HUES64 (cell line): ENCODE measurements at regions not wholly inside any gene's neighbourhood (a gene's known extent, or its start where the extent isn't known, plus 50 kb on each side); places are given as distances from the start of the nearest gene placed in this dataset.

ENCODE experiments used
- H3K27ac ChIP-seq: 2 replicates; pipeline ENCODE4 v1.7.0; 2013; ENCODE audit warnings: low read depth, low read length, inconsistent platforms
- H3K27me3 ChIP-seq: 2 replicates; pipeline ENCODE4 v1.6.1; 2013; ENCODE audit warnings: mild to moderate bottlenecking, low read length; ENCODE audit not compliant: insufficient read depth
- H3K36me3 ChIP-seq: 2 replicates; pipeline ENCODE4 v1.6.1; 2013; ENCODE audit warnings: mild to moderate bottlenecking, low read length; ENCODE audit not compliant: insufficient read depth
- H3K4me1 ChIP-seq: 2 replicates; pipeline ENCODE4 v1.6.1; 2013; ENCODE audit warnings: mild to moderate bottlenecking, low read length, moderate library complexity; ENCODE audit not compliant: insufficient read depth
- H3K4me3 ChIP-seq: 2 replicates; pipeline ENCODE4 v1.5.1; 2013; ENCODE audit warnings: mild to moderate bottlenecking, low read length, moderate library complexity
- H3K9ac ChIP-seq: 2 replicates; pipeline ENCODE4 v1.6.1; 2013; ENCODE audit warnings: mild to moderate bottlenecking, low read depth, low read length
- H3K9me3 ChIP-seq: 2 replicates; pipeline ENCODE4 v1.6.1; 2013; ENCODE audit warnings: low read depth, low read length; ENCODE audit not compliant: insufficient read depth
- WGBS: fragments of 150-250, 120-280 bp; methylation state at CpG from one replicate; pipeline ENCODE4 v1.1.7; 2013; ENCODE audit warnings: missing lambda C conversion rate; 5-methylcytosine and 5-hydroxymethylcytosine counted together

- 100% methylated on average over 2 of the region's 3 CpGs for WGBS
Observed at GRCh38 chr7:26930201-26930600, 65.8 kb upstream of the SKAP2 start.

DNA sequence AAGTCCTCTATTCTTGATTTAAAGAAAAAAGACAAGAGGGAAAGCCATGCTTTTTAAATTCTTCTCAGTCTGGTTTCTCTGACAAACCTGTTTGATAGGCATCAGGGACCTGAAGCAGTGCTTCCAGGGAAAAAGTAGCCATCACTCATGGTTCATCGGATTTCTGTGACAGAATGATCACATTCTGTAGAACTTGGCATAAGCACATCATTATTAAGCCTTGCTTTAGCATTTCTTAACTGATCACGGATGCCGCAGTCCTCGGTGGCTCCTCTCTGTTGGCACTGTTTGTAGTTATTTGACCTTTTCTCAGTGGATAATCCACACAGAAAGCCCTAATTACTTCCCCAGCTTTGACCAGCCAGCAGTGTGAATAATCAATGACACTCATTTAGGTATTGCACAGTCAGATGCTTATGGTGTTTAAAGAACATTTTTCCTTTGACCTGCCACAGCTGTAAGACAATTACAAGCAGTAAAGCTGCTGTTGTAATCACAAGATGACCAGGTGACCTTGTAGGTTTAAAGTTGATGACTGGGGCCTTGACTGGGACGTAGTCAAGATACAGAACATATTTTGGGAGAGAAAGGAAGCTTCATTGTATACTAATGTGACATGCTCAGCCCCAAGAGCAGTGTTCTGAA is 64.4 kb upstream of the SKAP2 start:
- H3K27me3 ChIP-seq, result no peaks in the 10 kb centered on the region
- peaks cover 10% of the 10 kb centered on the region for H3K4me1 ChIP-seq
- no peak overlapping the region for H3K4me3 ChIP-seq
- no peak overlapping the region for H3K27ac ChIP-seq
- no peaks in the 10 kb centered on the region for H3K36me3 ChIP-seq
- 91% methylated on average over 5 of the region's 5 CpGs for WGBS
- H3K9me3 ChIP-seq, result no peaks in the 10 kb centered on the region
- H3K9ac ChIP-seq, result no peak overlapping the region

More at GRCh38 chr7:26930201-26930600, 65.8 kb upstream of the SKAP2 start:
- Histone ChIP-seq H3K4me1 (peaks cover 10% of the 10 kb centered on the region), H3K27me3 (no peaks in the 10 kb centered on the region), H3K27ac (no peak overlapping the region), H3K36me3 (no peaks in the 10 kb centered on the region), H3K9ac (no peak overlapping the region), H3K9me3 (no peaks in the 10 kb centered on the region), H3K4me3 (no peak overlapping the region)

- no peak overlapping the region for H3K4me3 ChIP-seq
- no peak overlapping the region for H3K27ac ChIP-seq
- H3K9me3 ChIP-seq, result no peaks in the 10 kb centered on the region
- no peaks in the 10 kb centered on the region for H3K36me3 ChIP-seq
- WGBS, result 95% methylated on average over 2 of the region's 2 CpGs
- no peak overlapping the region for H3K9ac ChIP-seq
- no peaks in the 10 kb centered on the region for H3K27me3 ChIP-seq
- H3K4me1 ChIP-seq, result peaks cover 10% of the 10 kb centered on the region
Observed at GRCh38 chr7:26925768-26926167, 61.4 kb upstream of the SKAP2 start.

DNA sequence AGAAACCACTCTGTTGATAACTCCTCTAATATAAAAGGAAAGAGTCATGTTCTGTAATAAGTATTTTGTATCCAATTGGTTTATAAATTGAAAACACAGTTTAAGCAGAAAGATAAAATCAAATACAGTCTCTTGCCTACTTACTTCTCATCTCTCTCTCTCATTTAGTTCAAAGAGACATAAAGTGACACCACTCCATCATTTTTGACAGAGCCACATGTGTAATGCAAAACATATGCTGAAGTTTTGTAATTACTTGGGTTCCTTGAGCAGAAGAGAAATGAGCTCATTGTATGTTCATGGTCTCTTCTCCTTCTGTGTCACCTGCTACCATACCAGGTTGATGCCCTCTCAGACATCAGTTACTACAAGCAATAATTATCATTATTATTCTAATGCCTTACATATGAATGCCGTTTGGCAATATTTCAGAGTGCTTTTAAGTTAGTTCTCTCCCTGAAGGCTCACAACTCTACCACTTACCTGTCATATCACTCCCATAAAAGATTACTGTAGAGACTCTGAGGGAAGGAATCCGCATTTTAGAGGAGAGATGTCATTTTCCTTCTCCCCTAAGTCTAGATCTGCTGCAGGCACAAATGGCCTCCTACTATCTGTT is 59.9 kb upstream of the SKAP2 start:
- Histone ChIP-seq H3K9me3 (no peaks in the 10 kb centered on the region), H3K27me3 (no peaks in the 10 kb centered on the region), H3K9ac (no peak overlapping the region), H3K27ac (no peak overlapping the region), H3K4me3 (no peak overlapping the region), H3K36me3 (no peaks in the 10 kb centered on the region), H3K4me1 (peaks cover 13% of the 10 kb centered on the region)
- 88% methylated on average over 2 of the region's 2 CpGs for WGBS

GRCh38 chr7:26919906-26920493 is 55.6 kb upstream of the SKAP2 start:
- Histone ChIP-seq H3K4me1 (peaks cover 10% of the 10 kb centered on the region), H3K27ac (no peak overlapping the region), H3K27me3 (no peaks in the 10 kb centered on the region), H3K9me3 (no peaks in the 10 kb centered on the region), H3K4me3 (no peak overlapping the region), H3K36me3 (no peaks in the 10 kb centered on the region), H3K9ac (no peak overlapping the region)
- no CpG with 5 or more reads among the region's 2 CpGs for WGBS

DNA sequence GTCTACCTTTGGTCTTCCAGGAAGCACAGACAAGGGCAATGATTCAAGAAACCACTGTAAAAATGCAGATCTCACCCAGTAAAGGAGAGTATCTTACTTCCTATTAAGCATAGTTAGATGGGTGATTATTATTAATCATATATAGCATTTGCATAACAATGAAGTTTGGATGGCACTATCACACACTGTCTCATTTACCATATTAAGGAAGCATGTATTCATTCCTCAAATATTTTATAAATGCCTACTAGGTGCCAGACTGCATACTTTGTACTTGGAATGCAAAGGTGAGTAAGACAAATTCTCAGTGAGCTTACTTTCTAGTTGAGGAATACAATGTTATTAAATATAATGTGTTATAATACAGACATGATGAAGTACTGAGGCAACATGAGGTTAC is 53.9 kb upstream of the SKAP2 start:
- Histone ChIP-seq H3K27ac (no peak overlapping the region), H3K9ac (no peak overlapping the region), H3K36me3 (no peaks in the 10 kb centered on the region), H3K4me3 (no peak overlapping the region), H3K27me3 (no peaks in the 10 kb centered on the region), H3K9me3 (no peaks in the 10 kb centered on the region), H3K4me1 (peaks cover 10% of the 10 kb centered on the region)

GRCh38 chr7:26916779-26917320 is 52.5 kb upstream of the SKAP2 start:
- no peak overlapping the region for H3K9ac ChIP-seq
- WGBS, result no CpG with 5 or more reads among the region's 3 CpGs
- H3K27me3 ChIP-seq, result no peaks in the 10 kb centered on the region
- no peak overlapping the region for H3K27ac ChIP-seq
- peaks cover 10% of the 10 kb centered on the region for H3K4me1 ChIP-seq
- H3K4me3 ChIP-seq, result no peak overlapping the region
- H3K9me3 ChIP-seq, result no peaks in the 10 kb centered on the region
- H3K36me3 ChIP-seq, result no peaks in the 10 kb centered on the region

- no peak overlapping the region for H3K27ac ChIP-seq
- H3K36me3 ChIP-seq, result no peaks in the 10 kb centered on the region
- H3K4me3 ChIP-seq, result no peak overlapping the region
- H3K4me1 ChIP-seq, result peaks cover 10% of the 10 kb centered on the region
- no peaks in the 10 kb centered on the region for H3K9me3 ChIP-seq
- H3K9ac ChIP-seq, result no peak overlapping the region
- no peaks in the 10 kb centered on the region for H3K27me3 ChIP-seq
Observed at GRCh38 chr7:26916336-26916735, 51.9 kb upstream of the SKAP2 start.
